ENCODE measurements at regions not wholly inside any gene's neighbourhood (a gene's known extent, or its start where the extent isn't known, plus 50 kb on each side); places are given as distances from the start of the nearest gene placed in this dataset.

- TF ChIP-seq CTCF (IDR thresholded peaks at IDR 0.05) (no peak), POLR2A (IDR thresholded peaks at IDR 0.05) (no peak)
- H3K36me3 ChIP-seq: no peaks in the 10 kb centered on the region
- H3K27me3 ChIP-seq: no peaks in the 10 kb centered on the region
- H3K9me3 ChIP-seq: no peaks in the 10 kb centered on the region
- no peak overlapping the region for H3K27ac ChIP-seq
- no peak for DNase-seq
- no peak overlapping the region for H3K4me3 ChIP-seq
- H3K4me1 ChIP-seq: no peaks in the 10 kb centered on the region
Observed at GRCh38 chr3:184459355-184459754, 79.5 kb downstream of the CHRD start.

GRCh38 chr3:184460276-184460675 is 80.4 kb downstream of the CHRD start:
- H3K4me3 ChIP-seq: no peak overlapping the region
- H3K9me3 ChIP-seq: no peaks in the 10 kb centered on the region
- no peaks in the 10 kb centered on the region for H3K27me3 ChIP-seq
- H3K36me3 ChIP-seq: no peaks in the 10 kb centered on the region
- no peak for TF ChIP-seq POLR2A (IDR thresholded peaks at IDR 0.05)
- TF ChIP-seq CTCF (IDR thresholded peaks at IDR 0.05): no peak
- H3K27ac ChIP-seq: no peak overlapping the region
- H3K4me1 ChIP-seq: no peaks in the 10 kb centered on the region
- DNase-seq: no peak

- DNase-seq: no peak
- no peaks in the 10 kb centered on the region for H3K9me3 ChIP-seq
- no peak for TF ChIP-seq POLR2A (IDR thresholded peaks at IDR 0.05)
- TF ChIP-seq CTCF (IDR thresholded peaks at IDR 0.05): no peak
- H3K27ac ChIP-seq: no peak overlapping the region
- H3K4me1 ChIP-seq: no peaks in the 10 kb centered on the region
- H3K36me3 ChIP-seq: no peaks in the 10 kb centered on the region
- H3K27me3 ChIP-seq: no peaks in the 10 kb centered on the region
- no peak overlapping the region for H3K4me3 ChIP-seq
Observed at GRCh38 chr3:184461219-184461618, 81.4 kb downstream of the CHRD start.

- Histone ChIP-seq H3K9me3 (no peaks in the 10 kb centered on the region), H3K4me1 (no peaks in the 10 kb centered on the region), H3K27me3 (no peaks in the 10 kb centered on the region), H3K4me3 (no peak overlapping the region), H3K27ac (no peak overlapping the region), H3K36me3 (no peaks in the 10 kb centered on the region)
- no peak for DNase-seq
- TF ChIP-seq CTCF (IDR thresholded peaks at IDR 0.05): no peak
- no peak for TF ChIP-seq POLR2A (IDR thresholded peaks at IDR 0.05)
Observed at GRCh38 chr3:184465883-184466412, 86.1 kb downstream of the CHRD start.

- H3K9me3 ChIP-seq: no peaks in the 10 kb centered on the region
- H3K36me3 ChIP-seq: no peaks in the 10 kb centered on the region
- H3K27me3 ChIP-seq: no peaks in the 10 kb centered on the region
- no peaks in the 10 kb centered on the region for H3K4me1 ChIP-seq
- no peak overlapping the region for H3K27ac ChIP-seq
- TF ChIP-seq POLR2A (IDR thresholded peaks at IDR 0.05): no peak
- TF ChIP-seq CTCF (IDR thresholded peaks at IDR 0.05): no peak
- peak in 1 of 3 donors; percentile 48 for DNase-seq
- no peak overlapping the region for H3K4me3 ChIP-seq
Observed at GRCh38 chr3:184466413-184466960, 86.6 kb downstream of the CHRD start.

GRCh38 chr3:184467171-184467570 is 87.3 kb downstream of the CHRD start:
- DNase-seq: no peak
- TF ChIP-seq POLR2A (IDR thresholded peaks at IDR 0.05) (no peak), CTCF (IDR thresholded peaks at IDR 0.05) (no peak)
- no peak overlapping the region for H3K4me3 ChIP-seq
- H3K9me3 ChIP-seq: no peaks in the 10 kb centered on the region
- no peak overlapping the region for H3K27ac ChIP-seq
- H3K27me3 ChIP-seq: no peaks in the 10 kb centered on the region
- H3K36me3 ChIP-seq: no peaks in the 10 kb centered on the region
- no peaks in the 10 kb centered on the region for H3K4me1 ChIP-seq

Data from Peyer's patch (tissue), 4 donors.